WERI-Rb-1 (cell line): ENCODE measurements at regions not wholly inside any gene's neighbourhood (a gene's known extent, or its start where the extent isn't known, plus 50 kb on each side); places are given as distances from the start of the nearest gene placed in this dataset.

Source experiments
- DNase-seq: peaks from one replicate; pipeline ENCODE4 v3.0.0-alpha.2; 2020
- H3K27ac ChIP-seq: fragments of 250-450 bp; sonication (Bioruptor Pico); 2 replicates; pipeline ENCODE4 v1.5.1; 2020; ENCODE audit warnings: mild to moderate bottlenecking, moderate library complexity
- H3K27me3 ChIP-seq: fragments of 250-450 bp; sonication (Bioruptor Pico); 2 replicates; pipeline ENCODE4 v1.5.1; 2021; ENCODE audit warnings: mild to moderate bottlenecking, low read depth, moderate library complexity; ENCODE audit not compliant: insufficient read depth, severe bottlenecking
- H3K36me3 ChIP-seq: fragments of 250-450 bp; sonication (Bioruptor Pico); 2 replicates; pipeline ENCODE4 v1.5.1; 2020; ENCODE audit warnings: mild to moderate bottlenecking, moderate library complexity
- H3K4me3 ChIP-seq: 2 replicates; pipeline ENCODE4 v1.5.1; 2011; ENCODE audit warnings: low read depth, mild to moderate bottlenecking, control low read depth, low read length
- H3K9me3 ChIP-seq: fragments of 250-450 bp; sonication (Bioruptor Pico); 2 replicates; pipeline ENCODE4 v1.5.1; 2021; ENCODE audit warnings: mild to moderate bottlenecking, moderate library complexity; ENCODE audit not compliant: severe bottlenecking
- CTCF ChIP-seq: IDR thresholded peaks from 2 replicates; pipeline ENCODE4 v1.5.1; 2011; ENCODE audit warnings: low read depth, mild to moderate bottlenecking, control low read depth, inconsistent platforms, low read length

DNA sequence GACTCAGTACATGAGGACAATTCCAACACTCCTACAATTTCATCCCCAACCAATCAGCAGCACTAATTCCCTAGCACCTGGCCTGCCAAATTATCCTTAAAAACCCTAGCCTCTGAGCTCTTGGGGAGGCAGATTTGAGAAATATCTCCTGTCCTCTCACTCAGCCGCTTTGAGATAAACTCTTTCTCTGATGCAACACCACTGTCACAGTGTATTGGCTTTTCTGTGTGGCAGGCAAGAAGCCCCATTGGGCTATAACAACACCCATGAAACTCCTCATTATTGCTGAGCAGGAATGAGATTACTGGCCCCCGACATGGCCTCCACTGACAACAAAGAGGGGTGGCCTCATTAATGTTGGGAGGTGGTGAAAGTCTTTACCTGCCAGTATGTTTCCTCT is 515.5 kb downstream of the HACE1 start:
- Histone ChIP-seq H3K4me3 (no peak overlapping the region), H3K27ac (no peak overlapping the region), H3K27me3 (no peaks in the 10 kb centered on the region), H3K9me3 (peaks cover 2% of the 10 kb centered on the region), H3K36me3 (no peaks in the 10 kb centered on the region)
- TF ChIP-seq CTCF, result no peak
- DNase-seq, result no peak

DNA sequence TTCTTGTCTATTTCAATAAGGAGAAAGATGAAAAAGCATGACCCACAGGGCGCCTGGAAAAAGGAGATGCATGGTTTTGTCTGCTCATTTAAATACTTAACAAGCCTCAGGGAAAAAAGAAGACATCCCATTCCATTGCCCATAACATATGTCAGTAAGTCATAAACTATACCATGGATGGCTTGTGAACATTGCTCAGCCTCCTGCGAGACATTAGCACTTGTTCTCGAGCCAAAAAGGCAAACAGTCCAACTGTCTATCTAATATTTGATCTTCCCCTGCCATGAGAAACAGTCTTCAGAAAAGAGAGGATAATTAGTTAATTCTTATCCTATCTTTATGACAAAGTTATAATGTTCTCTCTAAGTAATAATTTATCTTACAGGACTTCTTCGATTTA is 527.4 kb downstream of the HACE1 start:
- no peaks in the 10 kb centered on the region for H3K27me3 ChIP-seq
- no peaks in the 10 kb centered on the region for H3K9me3 ChIP-seq
- H3K36me3 ChIP-seq, result no peaks in the 10 kb centered on the region
- H3K27ac ChIP-seq, result no peak overlapping the region
- DNase-seq, result no peak
- H3K4me3 ChIP-seq, result no peak overlapping the region
- TF ChIP-seq CTCF, result no peak

DNA sequence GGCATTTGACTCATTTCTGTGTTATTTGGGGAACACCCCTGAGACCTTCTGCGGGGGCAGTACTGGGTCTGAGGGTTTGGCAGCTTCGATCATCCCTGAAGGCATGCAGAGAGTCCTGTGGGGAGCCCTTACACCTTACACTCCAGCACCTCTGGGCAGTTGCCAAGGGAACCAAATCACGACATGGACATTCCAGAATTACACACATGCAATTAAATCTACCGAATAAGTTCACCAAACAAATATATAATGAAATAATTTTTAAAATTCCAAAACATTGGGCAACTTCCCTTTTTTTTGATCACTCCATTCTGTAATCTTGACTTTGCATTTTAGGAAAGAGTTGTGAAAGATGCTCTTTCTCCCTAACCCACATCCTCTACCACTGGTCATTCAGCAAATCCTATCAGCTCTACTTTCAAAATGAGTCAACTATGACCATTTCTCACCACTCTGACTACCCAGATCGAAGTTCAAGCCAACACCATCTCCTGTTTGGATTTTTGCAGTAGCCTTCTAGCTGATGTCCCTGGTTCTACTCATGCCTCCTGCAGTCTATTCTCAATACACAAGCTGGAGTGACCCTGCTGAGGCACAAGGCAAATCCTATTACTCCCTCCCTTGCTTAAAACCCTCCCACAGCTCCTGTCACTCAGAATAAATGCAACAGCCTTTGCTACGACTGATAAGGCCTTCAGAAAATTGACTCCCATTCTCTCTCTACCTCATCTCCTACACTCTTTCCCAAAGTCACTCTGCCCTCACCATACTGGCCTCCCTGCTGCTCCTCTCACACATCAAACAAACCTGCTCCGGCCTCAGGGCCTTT is 533.3 kb downstream of the HACE1 start:
- no peaks in the 10 kb centered on the region for H3K36me3 ChIP-seq
- no peaks in the 10 kb centered on the region for H3K9me3 ChIP-seq
- TF ChIP-seq CTCF, result no peak
- H3K27ac ChIP-seq, result no peak overlapping the region
- DNase-seq, result peak; percentile 29
- no peak overlapping the region for H3K4me3 ChIP-seq
- no peaks in the 10 kb centered on the region for H3K27me3 ChIP-seq

DNA sequence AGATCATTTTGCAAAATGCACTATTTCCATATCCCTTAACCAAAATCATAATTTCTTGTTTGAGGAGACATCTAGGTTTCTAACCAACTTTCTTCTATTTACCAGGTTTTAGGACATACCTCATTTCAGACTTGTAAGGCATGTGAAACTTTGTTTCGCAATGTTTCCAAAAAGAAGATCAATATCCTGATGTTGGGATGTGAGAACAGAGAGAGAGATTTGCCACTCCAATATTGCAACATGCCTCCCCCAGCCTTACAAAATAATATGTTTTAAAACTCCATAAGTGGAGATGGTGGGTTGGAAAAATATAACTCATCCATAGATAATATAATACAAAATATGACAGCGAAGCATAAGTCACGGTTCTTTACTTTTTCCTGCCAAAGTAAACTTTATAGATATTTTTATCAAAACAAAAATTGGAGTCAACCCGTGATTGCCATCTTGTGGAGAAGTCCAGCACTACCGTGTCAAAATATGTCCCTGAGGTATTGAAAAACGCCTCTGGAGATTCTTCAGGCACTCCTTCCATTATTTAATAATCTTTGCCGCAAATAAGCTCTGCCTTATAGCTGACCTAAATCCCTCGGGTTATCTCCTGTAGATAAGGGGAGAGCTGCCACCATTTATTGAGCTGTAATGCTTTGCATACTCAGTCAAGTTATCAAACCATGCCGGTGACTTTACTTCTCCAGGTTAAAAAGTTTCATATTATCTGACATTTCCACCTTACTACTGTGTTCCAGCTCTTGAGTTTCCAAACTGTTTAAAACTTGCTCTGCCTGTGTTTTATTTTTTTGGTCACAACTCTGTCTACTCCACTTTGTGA is 534.2 kb downstream of the HACE1 start:
- H3K9me3 ChIP-seq, result no peaks in the 10 kb centered on the region
- H3K36me3 ChIP-seq, result no peaks in the 10 kb centered on the region
- H3K27me3 ChIP-seq, result no peaks in the 10 kb centered on the region
- no peak overlapping the region for H3K27ac ChIP-seq
- TF ChIP-seq CTCF, result peak; percentile 56; the same call in 1 of the 2 replicates
- no peak for DNase-seq
- H3K4me3 ChIP-seq, result no peak overlapping the region

DNA sequence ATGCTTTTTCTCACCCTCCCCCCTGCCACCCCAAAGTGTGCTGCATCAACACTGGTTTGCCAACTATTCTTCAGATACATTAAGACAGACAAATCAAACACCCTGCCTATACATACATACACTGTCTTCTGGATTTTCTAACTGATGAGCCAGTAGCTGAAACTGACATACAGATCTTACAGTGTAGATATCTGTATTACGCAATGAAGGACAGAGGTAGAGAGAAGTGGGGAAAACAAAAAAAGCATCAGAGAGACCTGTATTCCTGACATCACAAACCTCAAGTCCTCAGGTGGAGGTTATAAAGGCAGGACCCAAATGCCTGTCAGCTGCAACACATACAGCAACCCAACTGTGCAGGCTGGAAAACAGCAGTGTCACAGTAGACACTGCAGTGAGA is 535.4 kb downstream of the HACE1 start:
- TF ChIP-seq CTCF, result no peak
- no peak overlapping the region for H3K4me3 ChIP-seq
- DNase-seq, result no peak
- H3K9me3 ChIP-seq, result no peaks in the 10 kb centered on the region
- no peak overlapping the region for H3K27ac ChIP-seq
- no peaks in the 10 kb centered on the region for H3K27me3 ChIP-seq
- H3K36me3 ChIP-seq, result no peaks in the 10 kb centered on the region
